SK-N-SH treated with all-trans-retinoic acid at 6 μM for 48 hours (cell line): ENCODE measurements at regions not wholly inside any gene's neighbourhood (a gene's known extent, or its start where the extent isn't known, plus 50 kb on each side); places are given as distances from the start of the nearest gene placed in this dataset.

Source experiments
- ATAC-seq: fragments of 200-7000 bp; cut with Tn5 transposase; 3 replicates; pipeline ENCODE4 v1.9.1; 2020; ENCODE audit warnings: mild to moderate bottlenecking, moderate library complexity
- ARNTL ChIP-seq: fragments of 450-650 bp; formaldehyde crosslinking; IDR thresholded peaks from 2 replicates; pipeline ENCODE4 v1.5.0; 2020; ENCODE audit warnings: low read depth, mild to moderate bottlenecking, moderate library complexity, borderline replicate concordance
- CREB5 ChIP-seq: fragments of 250-450 bp; sonication (Bioruptor Pico); IDR thresholded peaks from 2 replicates; pipeline ENCODE4 v1.5.1; 2020; ENCODE audit warnings: low read depth, mild to moderate bottlenecking, moderate library complexity
- CSDC2 ChIP-seq: fragments of 250-450 bp; sonication (Bioruptor Pico); IDR thresholded peaks from 2 replicates; pipeline ENCODE4 v1.5.0; 2020; ENCODE audit warnings: mild to moderate bottlenecking, moderate library complexity
- CSRNP3 ChIP-seq: fragments of 250-450 bp; sonication (Bioruptor Pico); IDR thresholded peaks from 2 replicates; pipeline ENCODE4 v1.5.1; 2021; ENCODE audit warnings: mild to moderate bottlenecking, moderate library complexity
- ESRRG ChIP-seq: fragments of 250-450 bp; sonication (Bioruptor Pico); IDR thresholded peaks from 2 replicates; pipeline ENCODE4 v1.6.1; 2021; ENCODE audit warnings: mild to moderate bottlenecking
- GLIS3 ChIP-seq: fragments of 250-450 bp; sonication (Bioruptor Pico); IDR thresholded peaks from 2 replicates; pipeline ENCODE4 v1.5.0; 2020; ENCODE audit warnings: mild to moderate bottlenecking, moderate library complexity
- ISL1 ChIP-seq: fragments of 250-450 bp; sonication (Bioruptor Pico); IDR thresholded peaks from 2 replicates; pipeline ENCODE4 v2.1.2; 2022; ENCODE audit warnings: mild to moderate bottlenecking, moderate library complexity
- OSR1 ChIP-seq: fragments of 250-450 bp; sonication (Bioruptor Pico); IDR thresholded peaks from 2 replicates; pipeline ENCODE4 v1.8.0; 2022; ENCODE audit warnings: moderate library complexity, mild to moderate bottlenecking, inconsistent platforms
- PATZ1 ChIP-seq: fragments of 250-450 bp; sonication (Bioruptor Pico); IDR thresholded peaks from 2 replicates; pipeline ENCODE4 v1.8.0; 2020; ENCODE audit warnings: mild to moderate bottlenecking, moderate library complexity, borderline replicate concordance
- PPARA ChIP-seq: fragments of 250-450 bp; sonication (Bioruptor Pico); IDR thresholded peaks from 2 replicates; pipeline ENCODE4 v1.5.0; 2020; ENCODE audit warnings: mild to moderate bottlenecking, borderline replicate concordance
- RARB ChIP-seq: fragments of 250-450 bp; sonication (Bioruptor Pico); IDR thresholded peaks from 2 replicates; pipeline ENCODE4 v1.8.0; 2021; ENCODE audit warnings: mild to moderate bottlenecking, moderate library complexity
- SNAI2 ChIP-seq: fragments of 250-450 bp; sonication (Bioruptor Pico); IDR thresholded peaks from 2 replicates; pipeline ENCODE4 v1.5.0; 2020; ENCODE audit warnings: mild to moderate bottlenecking, moderate library complexity
- TCF4 ChIP-seq: fragments of 250-450 bp; sonication (Bioruptor Pico); IDR thresholded peaks from 2 replicates; pipeline ENCODE4 v1.8.0; 2021; ENCODE audit warnings: mild to moderate bottlenecking, moderate library complexity, borderline replicate concordance
- TOX ChIP-seq: fragments of 250-450 bp; sonication (Bioruptor Pico); IDR thresholded peaks from 2 replicates; pipeline ENCODE4 v1.8.0; 2021; ENCODE audit warnings: mild to moderate bottlenecking, moderate library complexity, borderline replicate concordance
- TSHZ2 ChIP-seq: fragments of 250-450 bp; sonication (Bioruptor Pico); IDR thresholded peaks from 2 replicates; pipeline ENCODE4 v1.5.0; 2020; ENCODE audit warnings: mild to moderate bottlenecking, moderate library complexity
- ZC3H10 ChIP-seq: fragments of 250-450 bp; sonication (Bioruptor Pico); IDR thresholded peaks from 2 replicates; pipeline ENCODE4 v1.5.1; 2021; ENCODE audit warnings: mild to moderate bottlenecking, moderate library complexity
- ZFP3 ChIP-seq: fragments of 250-450 bp; sonication (Bioruptor Pico); IDR thresholded peaks from 2 replicates; pipeline ENCODE4 v1.5.0; 2020; ENCODE audit warnings: mild to moderate bottlenecking, moderate library complexity
- ZFP30 ChIP-seq: fragments of 450-650 bp; formaldehyde crosslinking; IDR thresholded peaks from 2 replicates; pipeline ENCODE4 v1.5.0; 2022; ENCODE audit warnings: mild to moderate bottlenecking, moderate library complexity
- ZNF565 ChIP-seq: fragments of 450-650 bp; formaldehyde crosslinking; conservative IDR thresholded peaks from 2 replicates; pipeline ENCODE4 v1.5.0; 2020; ENCODE audit warnings: low read depth, mild to moderate bottlenecking, moderate library complexity
- ZNF70 ChIP-seq: fragments of 450-650 bp; formaldehyde crosslinking; IDR thresholded peaks from 2 replicates; pipeline ENCODE4 v1.5.0; 2020; ENCODE audit warnings: mild to moderate bottlenecking, moderate library complexity

- TF ChIP-seq CSRNP3 (CRISPR knock-in tag) (no peak), RARB (CRISPR knock-in tag) (no peak), TSHZ2 (no peak), PATZ1 (no peak)
- no peak for ATAC-seq
Observed at GRCh38 chr11:38006466-38006865, 1408.4 kb upstream of the RAG2 start.

GRCh38 chr11:38005597-38005996, 1407.6 kb upstream of the RAG2 start:
- ATAC-seq = no peak
- no peak for TF ChIP-seq CREB5 (CRISPR knock-in tag)
- no peak for TF ChIP-seq ZNF70 (CRISPR knock-in tag)
- TF ChIP-seq CSDC2 (CRISPR knock-in tag) = no peak
- TF ChIP-seq ZNF565 (CRISPR knock-in tag) = no peak
- no peak for TF ChIP-seq PPARA (CRISPR knock-in tag)
- no peak for TF ChIP-seq CSRNP3 (CRISPR knock-in tag)
- TF ChIP-seq ESRRG = no peak
- TF ChIP-seq ISL1 (CRISPR knock-in tag) = no peak
- TF ChIP-seq TCF4 (CRISPR knock-in tag) = no peak
- no peak for TF ChIP-seq RARB (CRISPR knock-in tag)
- no peak for TF ChIP-seq ZFP3 (CRISPR knock-in tag)
- no peak for TF ChIP-seq OSR1 (CRISPR knock-in tag)
- no peak for TF ChIP-seq TOX (CRISPR knock-in tag)
- TF ChIP-seq GLIS3 (CRISPR knock-in tag) = no peak

GRCh38 chr11:37999171-37999570, 1401.1 kb upstream of the RAG2 start:
- TF ChIP-seq SNAI2 (CRISPR knock-in tag) = no peak
- no peak for TF ChIP-seq PPARA (CRISPR knock-in tag)
- TF ChIP-seq ARNTL = no peak
- no peak for TF ChIP-seq CSDC2 (CRISPR knock-in tag)
- no peak for TF ChIP-seq ZFP30 (CRISPR knock-in tag)
- no peak for ATAC-seq

- no peak for ATAC-seq
- TF ChIP-seq CREB5 (CRISPR knock-in tag) (no peak), ARNTL (no peak), SNAI2 (CRISPR knock-in tag) (no peak), CSDC2 (CRISPR knock-in tag) (no peak), ZC3H10 (CRISPR knock-in tag) (no peak), ZNF565 (CRISPR knock-in tag) (no peak), ISL1 (CRISPR knock-in tag) (no peak)
Observed at GRCh38 chr11:37995886-37996285, 1397.8 kb upstream of the RAG2 start.
